Osteocyte (in vitro differentiated cells): ENCODE measurements at regions not wholly inside any gene's neighbourhood (a gene's known extent, or its start where the extent isn't known, plus 50 kb on each side); places are given as distances from the start of the nearest gene placed in this dataset.
A peak's percentile ranks its signal among the peaks of the same experiment; 100 is the strongest.

Experiments used
- DNase-seq: peaks from one replicate; pipeline ENCODE4 v3.0.0; 2021; ENCODE audit warnings: mixed read lengths; ENCODE audit not compliant: unreplicated experiment; ENCODE audit errors: extremely low spot score
- H3K27ac Mint-ChIP-seq: one replicate; pipeline ENCODE4 v1.8.0; 2021; ENCODE audit warnings: mild to moderate bottlenecking, mixed read lengths; ENCODE audit not compliant: unreplicated experiment
- H3K27me3 Mint-ChIP-seq: one replicate; pipeline ENCODE4 v1.8.0; 2021; ENCODE audit warnings: mixed read lengths; ENCODE audit not compliant: unreplicated experiment
- H3K36me3 Mint-ChIP-seq: one replicate; pipeline ENCODE4 v1.8.0; 2021; ENCODE audit warnings: mixed read lengths; ENCODE audit not compliant: unreplicated experiment
- H3K4me1 Mint-ChIP-seq: one replicate; pipeline ENCODE4 v1.8.0; 2021; ENCODE audit warnings: mixed read lengths; ENCODE audit not compliant: unreplicated experiment
- H3K4me3 Mint-ChIP-seq: one replicate; pipeline ENCODE4 v1.8.0; 2021; ENCODE audit warnings: mild to moderate bottlenecking, moderate library complexity, mixed read lengths; ENCODE audit not compliant: unreplicated experiment
- H3K9me3 Mint-ChIP-seq: one replicate; pipeline ENCODE4 v1.8.0; 2021; ENCODE audit warnings: mixed read lengths; ENCODE audit not compliant: unreplicated experiment
- CTCF ChIP-seq: fragments of 200-600 bp; sonication (generic); IDR thresholded peaks from 2 replicates; pipeline ENCODE4 v1.5.0; 2021; ENCODE audit warnings: antibody characterized with exemption, mild to moderate bottlenecking, moderate library complexity

- no peak for DNase-seq
- H3K36me3 Mint-ChIP-seq, result no peaks in the 10 kb centered on the region
- H3K4me3 Mint-ChIP-seq, result no peak overlapping the region
- peaks cover 17% of the 10 kb centered on the region for H3K27me3 Mint-ChIP-seq
- H3K9me3 Mint-ChIP-seq, result no peaks in the 10 kb centered on the region
- TF ChIP-seq CTCF, result no peak
- no peaks in the 10 kb centered on the region for H3K4me1 Mint-ChIP-seq
- no peak overlapping the region for H3K27ac Mint-ChIP-seq
Observed at GRCh38 chr17:59506894-59507726, 58.3 kb upstream of the DHX40 start.

- Mint-ChIP-seq H3K27ac (no peak overlapping the region), H3K36me3 (no peaks in the 10 kb centered on the region), H3K4me3 (no peak overlapping the region), H3K4me1 (peaks cover 2% of the 10 kb centered on the region), H3K27me3 (peaks cover 14% of the 10 kb centered on the region), H3K9me3 (no peaks in the 10 kb centered on the region)
- peak; percentile 19 for DNase-seq
- no peak for TF ChIP-seq CTCF
Observed at GRCh38 chr17:59508999-59509625, 56.3 kb upstream of the DHX40 start.

GRCh38 chr17:59510611-59511010, 54.8 kb upstream of the DHX40 start:
- H3K27me3 Mint-ChIP-seq, result peaks cover 14% of the 10 kb centered on the region
- H3K36me3 Mint-ChIP-seq, result no peaks in the 10 kb centered on the region
- DNase-seq, result no peak
- H3K9me3 Mint-ChIP-seq, result no peaks in the 10 kb centered on the region
- peaks cover 5% of the 10 kb centered on the region for H3K4me1 Mint-ChIP-seq
- H3K27ac Mint-ChIP-seq, result no peak overlapping the region
- H3K4me3 Mint-ChIP-seq, result no peak overlapping the region
- no peak for TF ChIP-seq CTCF

GRCh38 chr17:59511726-59512125, 53.7 kb upstream of the DHX40 start:
- Mint-ChIP-seq H3K27me3 (peaks cover 10% of the 10 kb centered on the region), H3K4me3 (no peak overlapping the region), H3K4me1 (peaks cover 5% of the 10 kb centered on the region), H3K36me3 (no peaks in the 10 kb centered on the region), H3K9me3 (no peaks in the 10 kb centered on the region), H3K27ac (no peak overlapping the region)
- no peak for DNase-seq
- no peak for TF ChIP-seq CTCF

GRCh38 chr17:59512844-59513385, 52.5 kb upstream of the DHX40 start:
- H3K4me3 Mint-ChIP-seq, result no peak overlapping the region
- no peak for DNase-seq
- TF ChIP-seq CTCF, result no peak
- no peaks in the 10 kb centered on the region for H3K9me3 Mint-ChIP-seq
- no peak overlapping the region for H3K27ac Mint-ChIP-seq
- H3K27me3 Mint-ChIP-seq, result peaks cover 10% of the 10 kb centered on the region
- peaks cover 5% of the 10 kb centered on the region for H3K4me1 Mint-ChIP-seq
- H3K36me3 Mint-ChIP-seq, result no peaks in the 10 kb centered on the region
